ENCODE measurements at regions not wholly inside any gene's neighbourhood (a gene's known extent, or its start where the extent isn't known, plus 50 kb on each side); places are given as distances from the start of the nearest gene placed in this dataset.

GRCh38 chr5:173554989-173555705, 61.3 kb downstream of the BOD1 start:
- Histone ChIP-seq H3K4me2 (ENCODE audit: low read length) (peak overlapping the region; percentile 8; the same call in 1 of the 2 replicates), H3F3A (ENCODE audit: low read length, unreplicated experiment) (no peaks in the 10 kb centered on the region), H3K9ac (ENCODE audit: low read length) (no peak overlapping the region), H3K79me2 (ENCODE audit: low read length) (no peaks in the 10 kb centered on the region), H3K4me3 (ENCODE audit: low read length) (no peak overlapping the region), H3K27ac (ENCODE audit: low read length) (no peak overlapping the region), H4K20me1 (ENCODE audit: low read length) (no peaks in the 10 kb centered on the region), H3K9me3 (ENCODE audit: low read length) (no peaks in the 10 kb centered on the region), H2AFZ (ENCODE audit: low read length) (0 out of 2 replicates have a peak overlapping the region, but pooled peaks have one; percentile 29), H3K36me3 (ENCODE audit: low read depth, low read length) (no peaks in the 10 kb centered on the region), H3K27me3 (ENCODE audit: low read length) (0 out of 2 replicates have a peak, but pooled peaks cover 5% of the 10 kb centered on the region), H3K9me2 (replicated peaks; ENCODE audit: low read length) (no peaks in the 10 kb centered on the region), H3K4me1 (ENCODE audit: insufficient read depth, low read length) (no peaks in the 10 kb centered on the region)
- BruUV-seq (replicated peaks): no TSS peak
- CTCF ChIA-PET: no interaction called here
- POLR2A ChIA-PET (ENCODE audit: unreplicated experiment): no interaction called here
- ATAC-seq (no peak; the same call in 1 of the 2 replicates), DNase-seq (no peak)
- TF ChIP-seq EZH2 (IDR thresholded peaks at IDR 0.05; ENCODE audit: low read length, unreplicated experiment): no peak
- no peak for TF ChIP-seq CTCF (conservative IDR thresholded peaks at IDR 0.05; ENCODE audit: low read depth, low read length)
- TF ChIP-seq EZH2phosphoT487 (IDR thresholded peaks at IDR 0.05; ENCODE audit: borderline replicate concordance, low read length): no peak
- intact Hi-C loops (cut with micrococcal nuclease): no loop called here

- ChIA-PET POLR2A (ENCODE audit: unreplicated experiment) (no interaction called here), CTCF (no interaction called here)
- TF ChIP-seq CTCF (conservative IDR thresholded peaks at IDR 0.05; ENCODE audit: low read depth, low read length) (0 out of 2 replicates have a peak, but pooled peaks have one; percentile 11), EZH2phosphoT487 (IDR thresholded peaks at IDR 0.05; ENCODE audit: borderline replicate concordance, low read length) (no peak)
- H4K20me1 ChIP-seq (ENCODE audit: low read length): no peaks in the 10 kb centered on the region
- no peaks in the 10 kb centered on the region for H3K79me2 ChIP-seq (ENCODE audit: low read length)
- H3F3A ChIP-seq (ENCODE audit: low read length, unreplicated experiment): no peaks in the 10 kb centered on the region
- H3K9me2 ChIP-seq (replicated peaks; ENCODE audit: low read length): no peaks in the 10 kb centered on the region; the same call in 1 of the 2 replicates
- H3K4me3 ChIP-seq (ENCODE audit: low read length): no peak overlapping the region
- H3K4me2 ChIP-seq (ENCODE audit: low read length): no peak overlapping the region
- H3K4me1 ChIP-seq (ENCODE audit: insufficient read depth, low read length): no peaks in the 10 kb centered on the region
- no TSS peak for BruUV-seq (replicated peaks)
- 0 out of 2 replicates have a peak, but pooled peaks cover 5% of the 10 kb centered on the region for H3K27me3 ChIP-seq (ENCODE audit: low read length)
- ATAC-seq (no peak; the same call in 1 of the 2 replicates), DNase-seq (no peak)
- H2AFZ ChIP-seq (ENCODE audit: low read length): no peak overlapping the region
- no peak overlapping the region for H3K27ac ChIP-seq (ENCODE audit: low read length)
- H3K36me3 ChIP-seq (ENCODE audit: low read depth, low read length): no peaks in the 10 kb centered on the region
- no peak overlapping the region for H3K9ac ChIP-seq (ENCODE audit: low read length)
- H3K9me3 ChIP-seq (ENCODE audit: low read length): no peaks in the 10 kb centered on the region
- intact Hi-C loops (cut with micrococcal nuclease): no loop called here
These were observed 62.2 kb downstream of the BOD1 start for GRCh38 chr5:173554038-173554955.

Data from PC-3 (cell line).